Ectodermal cell (in vitro differentiated cells): ENCODE measurements at regions not wholly inside any gene's neighbourhood (a gene's known extent, or its start where the extent isn't known, plus 50 kb on each side); places are given as distances from the start of the nearest gene placed in this dataset.

ENCODE experiments used
- H3K27ac ChIP-seq: 2 replicates; pipeline ENCODE4 v1.7.0; 2013; ENCODE audit warnings: mild to moderate bottlenecking, low read depth, low read length; ENCODE audit not compliant: insufficient read depth, poor library complexity, severe bottlenecking
- H3K27me3 ChIP-seq: 2 replicates; pipeline ENCODE4 v1.7.0; 2013; ENCODE audit warnings: mild to moderate bottlenecking, low read length; ENCODE audit not compliant: insufficient read depth, control insufficient read depth, poor library complexity, severe bottlenecking
- H3K36me3 ChIP-seq: one replicate; pipeline ENCODE4 v1.7.0; 2013; ENCODE audit warnings: low read length; ENCODE audit not compliant: control insufficient read depth, insufficient read depth
- H3K4me1 ChIP-seq: one replicate; pipeline ENCODE4 v1.7.0; 2013; ENCODE audit warnings: low read length; ENCODE audit not compliant: control insufficient read depth, insufficient read depth
- H3K4me3 ChIP-seq: 2 replicates; pipeline ENCODE4 v1.7.0; 2013; ENCODE audit warnings: low read depth, low read length, control low read depth; ENCODE audit not compliant: insufficient read depth
- H3K9me3 ChIP-seq: 2 replicates; pipeline ENCODE4 v1.7.0; 2013; ENCODE audit warnings: mild to moderate bottlenecking, low read length, moderate library complexity; ENCODE audit not compliant: control insufficient read depth
- WGBS, 2 experiments: methylation state at CpG; one replicate each; pipeline ENCODE4 v1.1.7; 2013; ENCODE audit warnings: missing lambda C conversion rate in 2 of 2; 5-methylcytosine and 5-hydroxymethylcytosine counted together

- Histone ChIP-seq H3K4me1 (peaks cover 6% of the 10 kb centered on the region), H3K27me3 (no peaks in the 10 kb centered on the region)
These were observed 225.5 kb downstream of the SOX9 start for GRCh38 chr17:72346306-72346705.

GRCh38 chr17:72349011-72349410 lies 228.2 kb downstream of the SOX9 start:
- Histone ChIP-seq H3K27me3 (no peaks in the 10 kb centered on the region), H3K4me1 (no peaks in the 10 kb centered on the region), H3K36me3 (no peaks in the 10 kb centered on the region), H3K9me3 (no peaks in the 10 kb centered on the region), H3K27ac (no peak overlapping the region), H3K4me3 (no peak overlapping the region)
- 81 to 82% methylated on average over 4 of the region's 4 CpGs for WGBS, 2 experiments

More at GRCh38 chr17:72346306-72346705, 225.5 kb downstream of the SOX9 start:
- WGBS, 2 experiments, result 89 to 92% methylated on average over 5 of the region's 5 CpGs
- Histone ChIP-seq H3K4me3 (no peak overlapping the region), H3K36me3 (no peaks in the 10 kb centered on the region), H3K9me3 (no peaks in the 10 kb centered on the region), H3K27ac (no peak overlapping the region)

- H3K4me3 ChIP-seq, result no peak overlapping the region
- no peaks in the 10 kb centered on the region for H3K9me3 ChIP-seq
- H3K27me3 ChIP-seq, result no peaks in the 10 kb centered on the region
- WGBS, 2 experiments, result 90% methylated on average over 13 of the region's 13 CpGs
- H3K4me1 ChIP-seq, result no peaks in the 10 kb centered on the region
- no peak overlapping the region for H3K27ac ChIP-seq
- H3K36me3 ChIP-seq, result no peaks in the 10 kb centered on the region
These were observed 228.7 kb downstream of the SOX9 start for GRCh38 chr17:72349491-72349995.

- Histone ChIP-seq H3K27ac (no peak overlapping the region), H3K9me3 (no peaks in the 10 kb centered on the region), H3K36me3 (no peaks in the 10 kb centered on the region), H3K27me3 (no peaks in the 10 kb centered on the region), H3K4me3 (no peak overlapping the region), H3K4me1 (no peaks in the 10 kb centered on the region)
- WGBS, 2 experiments, result 92 to 94% methylated on average over 3 of the region's 3 CpGs
These were observed 229.3 kb downstream of the SOX9 start for GRCh38 chr17:72350073-72350472.

- Histone ChIP-seq H3K9me3 (no peaks in the 10 kb centered on the region), H3K27me3 (no peaks in the 10 kb centered on the region), H3K4me1 (no peaks in the 10 kb centered on the region), H3K27ac (no peak overlapping the region), H3K4me3 (no peak overlapping the region), H3K36me3 (no peaks in the 10 kb centered on the region)
- 93 to 94% methylated on average over 6 of the region's 6 CpGs for WGBS, 2 experiments
These were observed 230.5 kb downstream of the SOX9 start for GRCh38 chr17:72351365-72351764.

GRCh38 chr17:72351884-72352346 lies 231.1 kb downstream of the SOX9 start:
- Histone ChIP-seq H3K27me3 (no peaks in the 10 kb centered on the region), H3K4me3 (no peak overlapping the region), H3K4me1 (no peaks in the 10 kb centered on the region), H3K36me3 (no peaks in the 10 kb centered on the region), H3K9me3 (no peaks in the 10 kb centered on the region), H3K27ac (no peak overlapping the region)
- WGBS, 2 experiments, result 80 to 84% methylated on average over 21 of the region's 21 CpGs

GRCh38 chr17:72353502-72353901 lies 232.7 kb downstream of the SOX9 start:
- H3K9me3 ChIP-seq, result no peaks in the 10 kb centered on the region
- H3K27ac ChIP-seq, result no peak overlapping the region
- no peaks in the 10 kb centered on the region for H3K27me3 ChIP-seq
- H3K4me1 ChIP-seq, result no peaks in the 10 kb centered on the region
- H3K36me3 ChIP-seq, result no peaks in the 10 kb centered on the region
- WGBS, 2 experiments, result 89 to 93% methylated on average over 9 of the region's 9 CpGs
- H3K4me3 ChIP-seq, result no peak overlapping the region

GRCh38 chr17:72354071-72354470 lies 233.3 kb downstream of the SOX9 start:
- H3K4me3 ChIP-seq, result no peak overlapping the region
- no peaks in the 10 kb centered on the region for H3K36me3 ChIP-seq
- no peaks in the 10 kb centered on the region for H3K27me3 ChIP-seq
- WGBS, 2 experiments, result 94 to 95% methylated on average over 8 of the region's 8 CpGs
- H3K4me1 ChIP-seq, result no peaks in the 10 kb centered on the region
- H3K9me3 ChIP-seq, result no peaks in the 10 kb centered on the region
- H3K27ac ChIP-seq, result no peak overlapping the region

GRCh38 chr17:72357764-72358365 lies 237.0 kb downstream of the SOX9 start:
- WGBS, 2 experiments, result 95 to 96% methylated on average over 3 of the region's 3 CpGs
- Histone ChIP-seq H3K9me3 (no peaks in the 10 kb centered on the region), H3K27ac (no peak overlapping the region), H3K27me3 (no peaks in the 10 kb centered on the region), H3K4me1 (no peaks in the 10 kb centered on the region), H3K4me3 (no peak overlapping the region), H3K36me3 (no peaks in the 10 kb centered on the region)

- H3K27ac ChIP-seq, result no peak overlapping the region
- no peak overlapping the region for H3K4me3 ChIP-seq
- H3K4me1 ChIP-seq, result no peaks in the 10 kb centered on the region
- H3K27me3 ChIP-seq, result no peaks in the 10 kb centered on the region
- no peaks in the 10 kb centered on the region for H3K36me3 ChIP-seq
- no peaks in the 10 kb centered on the region for H3K9me3 ChIP-seq
These were observed 237.6 kb downstream of the SOX9 start for GRCh38 chr17:72358465-72358864.
